Activated T-helper 1 cell treated with Interleukin-2 at 50 U/mL for 16 hours (primary cell): ENCODE measurements at regions not wholly inside any gene's neighbourhood (a gene's known extent, or its start where the extent isn't known, plus 50 kb on each side); places are given as distances from the start of the nearest gene placed in this dataset.
"Not testable (repeated sequence)": the region's sequence is repeated elsewhere in the genome, so short reads cannot be mapped to it uniquely, and the experiment has no call there.

Experiments used
- DNase-seq: peaks from one replicate; pipeline ENCODE4 v3.0.0-alpha.2; 2020; ENCODE audit warnings: low read depth

GRCh38 chr5:123949043-123949804, 437.2 kb downstream of the CSNK1G3 start:
- DNase-seq, result no peak

GRCh38 chr5:123947797-123948196, 435.8 kb downstream of the CSNK1G3 start:
- DNase-seq, result no peak

- no peak for DNase-seq
These were observed 433.6 kb downstream of the CSNK1G3 start for GRCh38 chr5:123945548-123945947.

GRCh38 chr5:123943151-123943550, 431.2 kb downstream of the CSNK1G3 start:
- no peak for DNase-seq

GRCh38 chr5:123940416-123940815, 428.4 kb downstream of the CSNK1G3 start:
- DNase-seq, result no peak

GRCh38 chr5:123937230-123937629, 425.3 kb downstream of the CSNK1G3 start:
- DNase-seq, result no peak

GRCh38 chr5:123936548-123936947, 424.6 kb downstream of the CSNK1G3 start:
- no peak for DNase-seq

- not testable (repeated sequence) for DNase-seq
These were observed 421.8 kb downstream of the CSNK1G3 start for GRCh38 chr5:123933812-123934211.

- no peak for DNase-seq
These were observed 417.1 kb downstream of the CSNK1G3 start for GRCh38 chr5:123929055-123929474.

GRCh38 chr5:123928401-123928800, 416.4 kb downstream of the CSNK1G3 start:
- no peak for DNase-seq

- DNase-seq, result no peak
These were observed 409.2 kb downstream of the CSNK1G3 start for GRCh38 chr5:123921193-123921592.

GRCh38 chr5:123916345-123917121, 404.6 kb downstream of the CSNK1G3 start:
- no peak for DNase-seq

- no peak for DNase-seq
These were observed 402.4 kb downstream of the CSNK1G3 start for GRCh38 chr5:123914333-123914732.

- DNase-seq, result no peak
These were observed 395.4 kb downstream of the CSNK1G3 start for GRCh38 chr5:123907349-123907748.

- DNase-seq, result no peak
These were observed 394.8 kb downstream of the CSNK1G3 start for GRCh38 chr5:123906698-123907295.

- DNase-seq, result no peak
These were observed 373.1 kb downstream of the CSNK1G3 start for GRCh38 chr5:123885081-123885480.

GRCh38 chr5:123882965-123883345, 371.0 kb downstream of the CSNK1G3 start:
- no peak for DNase-seq

GRCh38 chr5:123882319-123882964, 370.5 kb downstream of the CSNK1G3 start:
- DNase-seq, result no peak

GRCh38 chr5:123881759-123882244, 369.8 kb downstream of the CSNK1G3 start:
- no peak for DNase-seq

- DNase-seq, result no peak
These were observed 368.9 kb downstream of the CSNK1G3 start for GRCh38 chr5:123880875-123881274.

- no peak for DNase-seq
These were observed 367.1 kb downstream of the CSNK1G3 start for GRCh38 chr5:123879071-123879470.

GRCh38 chr5:123876276-123876790, 364.4 kb downstream of the CSNK1G3 start:
- DNase-seq, result no peak
